Activated CD8-positive, alpha-beta memory T cell treated with anti-CD3 and anti-CD28 coated beads, Interleukin-2, amount 50 U/mL, for 4 hours (primary cell): ENCODE measurements at regions not wholly inside any gene's neighbourhood (a gene's known extent, or its start where the extent isn't known, plus 50 kb on each side); places are given as distances from the start of the nearest gene placed in this dataset.
"Not testable (repeated sequence)": the region's sequence is repeated elsewhere in the genome, so short reads cannot be mapped to it uniquely, and the experiment has no call there.

Source experiments
- DNase-seq: peaks from one replicate; pipeline ENCODE4 v3.0.0-alpha.2; 2020

DNA sequence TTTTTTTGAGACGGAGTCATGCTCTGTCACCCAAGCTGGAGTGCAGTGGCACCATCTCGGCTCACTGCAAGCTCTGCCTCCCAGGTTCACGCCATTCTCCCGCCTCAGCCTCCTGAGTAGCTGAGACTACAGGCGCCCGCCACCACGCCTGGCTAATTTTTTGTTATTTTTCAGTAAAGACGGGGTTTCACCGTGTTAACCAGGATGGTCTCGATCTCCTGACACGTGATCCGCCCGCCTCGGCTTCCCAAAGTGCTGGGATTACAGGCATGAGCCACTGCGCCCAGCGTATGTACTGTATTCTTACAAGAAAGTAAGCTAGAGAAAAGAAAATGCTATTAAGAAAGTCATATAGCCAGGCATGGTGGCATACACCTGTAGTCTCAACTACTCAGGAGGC lies 84.8 kb upstream of the CMC1 start:
- DNase-seq, result not testable (repeated sequence)

DNA sequence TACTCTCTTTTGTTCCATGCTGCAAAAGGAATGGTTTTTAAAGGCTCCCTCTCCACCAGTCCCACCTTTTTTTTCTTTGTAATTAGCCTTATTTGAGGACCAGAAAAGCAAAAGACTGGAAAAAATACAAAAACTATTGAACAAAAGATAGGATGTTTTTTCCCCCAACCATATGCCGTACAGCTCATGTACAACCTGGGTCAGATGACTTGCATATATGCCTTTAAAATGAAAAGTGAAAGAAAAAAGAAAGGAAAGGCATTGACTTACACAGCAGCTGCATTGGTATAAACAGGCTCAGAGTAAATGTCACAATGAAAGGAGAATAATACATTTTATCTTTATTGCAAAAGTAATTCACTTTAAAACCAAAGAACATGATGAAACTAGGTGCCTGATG lies 69.5 kb upstream of the CMC1 start:
- no peak for DNase-seq

DNA sequence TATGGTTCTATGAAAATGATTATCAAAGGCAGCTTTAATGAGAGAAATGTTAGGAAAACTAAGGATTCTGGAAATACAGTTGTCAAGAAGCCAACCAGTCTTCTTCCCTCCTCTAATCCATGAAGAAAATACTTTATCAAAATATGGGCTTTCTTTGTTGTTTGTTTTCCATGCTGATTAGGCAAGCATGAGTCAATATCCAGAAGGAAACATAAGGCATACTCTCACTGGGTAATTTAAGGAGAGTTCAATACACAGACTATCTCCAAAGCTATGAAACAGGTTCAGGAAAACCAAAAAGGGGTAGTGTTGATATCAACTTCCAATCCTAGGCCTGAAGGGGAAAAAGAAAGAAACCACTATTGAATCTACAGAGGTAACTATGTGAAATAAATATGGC lies 68.7 kb upstream of the CMC1 start:
- DNase-seq, result no peak

DNA sequence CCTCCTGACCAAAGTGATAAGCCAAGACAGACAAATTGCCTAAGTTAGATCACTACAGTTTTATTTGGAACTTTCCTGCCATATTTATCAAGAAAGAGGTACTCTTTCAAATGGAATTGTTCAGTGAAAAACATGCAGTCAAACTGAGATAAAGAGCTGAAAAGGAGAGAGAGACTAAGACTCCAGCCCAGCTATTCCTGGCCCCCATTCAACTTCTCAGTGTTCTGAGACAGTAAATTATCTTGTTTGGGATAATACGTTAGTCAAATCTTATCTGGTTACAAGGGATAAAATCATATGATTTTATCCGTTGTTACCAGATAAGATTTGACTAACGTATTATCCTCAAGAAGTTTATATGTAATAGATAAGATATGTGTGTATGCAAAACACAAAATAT lies 67.6 kb upstream of the CMC1 start:
- DNase-seq, result no peak

DNA sequence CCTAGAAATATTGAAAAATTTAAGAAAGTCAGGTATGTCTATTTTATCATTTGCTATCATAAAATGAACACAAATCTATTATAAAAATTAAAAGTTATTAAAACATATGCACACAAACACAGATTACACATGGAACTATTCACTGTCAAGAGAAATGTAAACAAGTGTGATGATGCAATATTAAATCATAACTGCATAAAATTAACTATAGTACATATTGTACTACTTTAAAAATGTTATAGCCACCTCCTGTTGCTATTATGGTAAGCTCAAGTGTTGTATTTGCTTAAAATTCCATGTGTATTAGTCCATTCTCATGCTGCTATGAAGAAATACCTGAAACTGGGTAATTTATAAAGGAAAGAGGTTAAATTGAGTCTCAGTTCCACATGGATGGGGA lies 54.7 kb upstream of the CMC1 start:
- no peak for DNase-seq

DNA sequence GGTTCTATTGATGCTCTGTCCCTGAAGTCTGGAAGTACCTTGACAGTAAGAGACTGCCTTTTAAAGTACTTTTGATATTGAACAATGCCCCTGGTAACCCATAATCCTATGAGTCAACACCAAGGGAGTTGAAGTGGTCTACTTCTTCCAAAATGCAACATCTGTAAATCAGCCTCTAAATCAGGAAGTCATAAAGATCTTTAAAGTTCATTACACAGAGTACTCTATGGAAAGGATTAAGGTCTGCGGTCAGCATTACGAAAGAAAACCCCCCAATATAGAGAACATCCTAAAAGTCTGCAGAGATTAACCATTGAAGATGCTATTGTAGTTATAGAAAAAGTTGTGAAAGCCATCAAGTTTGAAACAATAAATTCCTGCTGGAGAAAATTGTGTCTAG lies 52.7 kb upstream of the CMC1 start:
- DNase-seq, result no peak

DNA sequence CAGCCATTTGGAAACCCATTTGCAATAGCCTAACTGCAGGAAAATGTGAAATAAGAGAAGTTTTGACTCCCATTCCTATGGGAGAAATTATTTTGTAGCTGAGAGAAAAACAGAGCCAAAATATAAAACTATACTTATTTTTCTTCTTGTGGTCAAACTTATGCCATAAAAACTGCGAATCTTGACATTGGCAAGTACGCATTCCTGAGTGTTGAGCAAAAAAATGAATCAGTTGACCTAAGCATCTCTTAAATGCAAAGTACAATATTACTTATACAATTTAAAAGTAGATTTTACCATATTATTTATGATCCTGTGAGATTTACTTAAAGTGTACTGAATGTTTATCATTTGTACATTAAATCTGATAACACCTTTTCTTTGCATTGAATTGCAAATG lies 50.1 kb upstream of the CMC1 start:
- DNase-seq, result no peak
